ENCODE measurements at regions not wholly inside any gene's neighbourhood (a gene's known extent, or its start where the extent isn't known, plus 50 kb on each side); places are given as distances from the start of the nearest gene placed in this dataset.

DNA sequence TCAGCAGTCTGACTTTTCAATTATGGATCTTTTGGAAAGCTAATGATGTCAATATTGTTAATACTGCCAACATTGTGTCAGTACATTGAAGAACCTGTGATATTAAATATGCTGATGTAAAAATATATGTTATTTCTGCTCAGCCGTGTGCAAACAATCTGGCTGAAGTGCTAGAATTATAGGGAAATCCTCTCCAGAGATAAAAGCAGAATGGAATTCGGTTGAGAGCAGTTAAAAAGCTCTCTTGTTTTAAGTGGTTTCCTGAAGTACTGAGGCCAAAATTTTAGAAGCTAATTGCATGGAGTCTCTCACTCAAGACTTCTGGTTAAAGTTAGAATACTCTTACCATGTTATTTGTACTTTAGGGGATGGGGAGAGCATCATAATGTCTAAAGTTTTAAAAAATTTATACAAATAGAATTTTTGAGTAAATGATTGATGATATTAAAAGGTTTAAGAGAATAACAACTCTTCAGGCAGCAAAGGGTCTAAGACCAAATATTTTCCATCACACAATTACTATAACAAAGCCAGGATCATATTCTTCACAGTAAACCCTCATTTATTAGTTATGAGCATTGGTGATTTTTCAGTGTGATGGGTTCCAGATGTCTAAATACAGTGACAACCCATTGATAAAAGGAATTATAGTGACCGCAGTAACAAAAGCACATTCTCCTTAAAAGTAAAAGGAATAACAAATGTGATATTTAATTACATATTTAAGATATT is 834.2 kb upstream of the CXADR start:
- H3K4me3 ChIP-seq (ENCODE audit: low read depth, low read length), result no peak overlapping the region
- no peak for DNase-seq (ENCODE audit: low read depth)
- TF ChIP-seq, protein P1, sequence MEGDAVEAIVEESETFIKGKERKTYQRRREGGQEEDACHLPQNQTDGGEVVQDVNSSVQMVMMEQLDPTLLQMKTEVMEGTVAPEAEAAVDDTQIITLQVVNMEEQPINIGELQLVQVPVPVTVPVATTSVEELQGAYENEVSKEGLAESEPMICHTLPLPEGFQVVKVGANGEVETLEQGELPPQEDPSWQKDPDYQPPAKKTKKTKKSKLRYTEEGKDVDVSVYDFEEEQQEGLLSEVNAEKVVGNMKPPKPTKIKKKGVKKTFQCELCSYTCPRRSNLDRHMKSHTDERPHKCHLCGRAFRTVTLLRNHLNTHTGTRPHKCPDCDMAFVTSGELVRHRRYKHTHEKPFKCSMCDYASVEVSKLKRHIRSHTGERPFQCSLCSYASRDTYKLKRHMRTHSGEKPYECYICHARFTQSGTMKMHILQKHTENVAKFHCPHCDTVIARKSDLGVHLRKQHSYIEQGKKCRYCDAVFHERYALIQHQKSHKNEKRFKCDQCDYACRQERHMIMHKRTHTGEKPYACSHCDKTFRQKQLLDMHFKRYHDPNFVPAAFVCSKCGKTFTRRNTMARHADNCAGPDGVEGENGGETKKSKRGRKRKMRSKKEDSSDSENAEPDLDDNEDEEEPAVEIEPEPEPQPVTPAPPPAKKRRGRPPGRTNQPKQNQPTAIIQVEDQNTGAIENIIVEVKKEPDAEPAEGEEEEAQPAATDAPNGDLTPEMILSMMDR (IDR thresholded peaks at IDR 0.05; ENCODE audit: insufficient read depth, low read depth, low read length, missing control alignments), result no peak

DNA sequence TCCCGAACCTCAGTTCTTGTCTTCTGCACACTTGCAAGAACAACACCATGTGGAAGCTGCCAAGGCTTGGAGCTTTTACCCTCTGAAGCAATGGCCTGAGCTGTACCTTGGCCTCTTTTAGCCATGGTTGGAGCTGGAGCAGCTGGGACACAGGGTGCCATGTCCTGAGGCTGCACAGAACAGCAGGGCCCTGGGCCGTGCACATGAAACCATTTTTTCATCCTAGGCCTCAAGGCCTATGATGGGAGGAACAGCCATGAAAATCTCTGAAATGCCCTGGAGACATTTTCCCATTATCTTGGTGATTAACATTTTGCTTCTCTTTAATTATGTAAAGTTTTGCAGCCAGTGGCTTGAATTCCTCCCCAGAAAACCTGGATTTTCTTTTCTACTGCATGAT is 817.8 kb upstream of the CXADR start:
- H3K4me3 ChIP-seq (ENCODE audit: low read depth, low read length), result no peak overlapping the region

DNA sequence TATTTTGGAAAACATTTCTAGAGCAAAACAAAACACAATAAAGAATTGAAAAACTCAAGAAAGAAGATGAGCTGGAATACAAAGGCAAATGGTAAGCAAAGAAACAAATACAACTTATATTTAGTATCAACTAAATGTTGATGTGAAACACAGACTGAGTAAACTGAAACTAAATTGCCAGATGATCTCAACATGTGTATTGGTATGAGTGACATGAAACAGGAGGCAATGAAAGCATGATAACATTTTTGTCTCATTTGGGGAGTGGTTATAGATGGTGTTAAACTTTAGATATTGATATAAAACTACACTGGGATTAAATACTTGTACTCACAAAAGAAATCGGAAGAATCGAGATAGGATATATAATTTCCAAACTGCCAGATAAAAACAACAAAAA is 805.6 kb upstream of the CXADR start:
- TF ChIP-seq, protein P1 (IDR thresholded peaks at IDR 0.05; ENCODE audit: insufficient read depth, low read depth, low read length, missing control alignments), result no peak

More for the DNA sequence above, 817.8 kb upstream of the CXADR start:
- DNase-seq (ENCODE audit: low read depth), result no peak
- TF ChIP-seq, protein P1 (IDR thresholded peaks at IDR 0.05; ENCODE audit: insufficient read depth, low read depth, low read length, missing control alignments), result no peak

DNA sequence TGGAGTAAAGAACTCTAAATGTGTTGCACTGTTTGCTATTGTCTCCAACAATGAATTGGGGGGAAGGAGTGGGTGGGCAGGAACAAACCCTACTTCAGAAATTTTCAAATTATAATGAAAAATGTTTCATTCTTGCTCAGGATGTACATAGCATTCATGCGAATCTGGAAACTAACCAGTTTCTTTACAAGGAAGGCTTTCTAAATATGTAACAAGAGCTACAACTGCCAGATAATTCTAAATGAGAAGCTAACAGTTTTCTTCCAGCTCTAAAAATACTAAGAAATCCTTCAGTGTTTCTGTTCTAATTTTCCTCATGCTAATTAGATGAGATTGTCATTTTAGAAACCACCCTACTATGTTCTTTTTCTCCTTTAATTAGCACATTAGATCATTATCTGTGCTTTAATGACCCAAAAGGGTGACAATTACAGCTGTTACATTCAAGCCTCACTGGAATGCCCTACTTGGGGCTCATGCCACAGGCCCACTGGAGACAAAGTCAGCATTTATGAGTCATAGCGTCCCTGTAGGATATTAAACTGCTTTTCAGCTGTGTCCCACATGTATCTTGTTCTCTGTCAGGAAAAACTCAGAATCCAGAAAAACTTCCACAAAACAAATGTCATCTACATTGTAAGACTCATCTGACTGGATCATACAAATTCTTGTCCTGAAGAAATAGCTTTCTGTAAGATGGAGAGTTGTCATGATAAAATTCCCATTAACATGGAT is 804.6 kb upstream of the CXADR start:
- DNase-seq (ENCODE audit: low read depth), result no peak

More for the DNA sequence above, 805.6 kb upstream of the CXADR start:
- no peak for DNase-seq (ENCODE audit: low read depth)
- H3K4me3 ChIP-seq (ENCODE audit: low read depth, low read length), result no peak overlapping the region

DNA sequence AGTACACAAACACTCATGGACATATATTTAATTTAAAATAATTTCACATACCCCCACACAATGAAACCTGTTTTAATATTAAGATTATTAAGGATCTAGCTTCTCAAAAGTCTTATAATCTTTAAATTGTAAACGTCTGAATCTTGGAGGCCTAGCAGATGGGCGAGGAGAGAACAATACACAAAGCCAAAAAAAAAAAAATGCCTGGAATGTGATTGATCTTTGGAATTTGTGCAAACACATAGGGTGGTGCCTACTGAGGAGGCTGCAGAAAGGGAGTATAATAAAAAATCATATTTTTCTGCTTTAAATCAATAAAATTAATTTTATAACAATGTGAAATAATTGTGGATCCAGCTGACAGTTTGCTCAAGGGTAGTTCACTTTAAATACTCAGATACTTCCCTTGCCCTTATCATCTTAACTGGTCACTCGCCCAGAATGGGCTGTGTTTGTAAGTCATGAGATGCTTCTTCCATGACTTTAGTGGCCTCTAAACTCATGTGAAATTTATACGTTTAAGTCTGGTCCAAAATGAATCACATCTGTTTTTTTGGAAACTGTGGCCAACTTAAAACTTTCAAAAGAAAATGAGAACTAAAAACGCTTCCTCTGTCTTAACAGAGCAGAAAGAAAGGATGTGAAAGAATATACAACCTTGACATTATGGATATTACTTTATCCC is 802.8 kb upstream of the CXADR start:
- TF ChIP-seq, protein P1 (IDR thresholded peaks at IDR 0.05; ENCODE audit: insufficient read depth, low read depth, low read length, missing control alignments), result no peak
- no peak overlapping the region for H3K4me3 ChIP-seq (ENCODE audit: low read depth, low read length)
- DNase-seq (ENCODE audit: low read depth), result no peak

More for the DNA sequence above, 804.6 kb upstream of the CXADR start:
- TF ChIP-seq, protein P1 (IDR thresholded peaks at IDR 0.05; ENCODE audit: insufficient read depth, low read depth, low read length, missing control alignments), result no peak
- no peak overlapping the region for H3K4me3 ChIP-seq (ENCODE audit: low read depth, low read length)

DNA sequence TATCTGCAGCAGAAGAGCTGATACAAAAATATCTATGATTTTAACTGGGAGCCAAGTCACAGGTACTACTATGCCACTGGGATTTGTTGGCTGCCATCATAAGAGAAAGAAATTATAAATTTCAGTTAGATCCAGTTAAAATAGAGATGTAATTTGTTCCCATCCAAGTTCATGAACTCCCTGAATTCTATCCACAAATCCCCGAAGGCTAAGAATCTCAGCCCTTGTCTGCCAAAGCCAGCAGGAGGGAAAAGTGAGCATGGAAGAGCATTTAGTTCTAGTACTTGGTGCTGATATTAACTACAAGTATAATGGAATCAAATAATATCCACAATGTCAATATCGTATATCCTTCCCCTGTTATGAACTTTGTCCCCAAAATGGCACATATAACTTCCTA is 801.1 kb upstream of the CXADR start:
- TF ChIP-seq, protein P1 (IDR thresholded peaks at IDR 0.05; ENCODE audit: insufficient read depth, low read depth, low read length, missing control alignments), result no peak
- H3K4me3 ChIP-seq (ENCODE audit: low read depth, low read length), result no peak overlapping the region
- no peak for DNase-seq (ENCODE audit: low read depth)
